H1 (cell line): ENCODE measurements at regions not wholly inside any gene's neighbourhood (a gene's known extent, or its start where the extent isn't known, plus 50 kb on each side); places are given as distances from the start of the nearest gene placed in this dataset.

Experiments
- CTCF ChIA-PET: fragments of 300-600 bp; sonication (Branson Sonifier 250); formaldehyde crosslinking; loops from one replicate; lab custom pipeline; 2021; ENCODE audit not compliant: partially characterized antibody; lab: Charles Lee
- POLR2A ChIA-PET: fragments of 300-600 bp; sonication (Branson Sonifier 250); formaldehyde crosslinking; loops from one replicate; lab custom pipeline; 2021; ENCODE audit warnings: inconsistent platforms; ENCODE audit not compliant: partially characterized antibody; lab: Charles Lee
- DNase-seq, 2 experiments: peaks; one replicate each; pipeline versions ENCODE4 v3.0.0 to v3.0.0-alpha.2; 2010 to 2022; ENCODE audit warnings: low spot score in 2 of 2, low read depth in 1 of 2, mixed read lengths in 1 of 2
- FAIRE-seq: peaks from 2 replicates; lab custom pipeline; 2011; peaks lifted over from hg19 to GRCh38; lab: Jason Lieb, UNC
- H2AFZ ChIP-seq: 2 replicates; pipeline ENCODE4 v1.8.1; 2012; ENCODE audit warnings: low read length, inconsistent platforms
- H2AK5ac ChIP-seq: 2 replicates; pipeline ENCODE4 v1.6.1; 2013; ENCODE audit warnings: low read depth, low read length
- H2BK120ac ChIP-seq: replicated peaks from 2 replicates; pipeline ENCODE3; 2013; ENCODE audit warnings: low read depth, low read length, inconsistent platforms
- H2BK12ac ChIP-seq: 2 replicates; pipeline ENCODE4 v1.6.1; 2013; ENCODE audit warnings: low read depth, low read length
- H2BK15ac ChIP-seq: 2 replicates; pipeline ENCODE4 v1.6.1; 2013; ENCODE audit warnings: low read length
- H2BK20ac ChIP-seq: 2 replicates; pipeline ENCODE4 v1.6.1; 2013; ENCODE audit warnings: low read length
- H2BK5ac ChIP-seq: 2 replicates; pipeline ENCODE4 v1.6.1; 2013; ENCODE audit warnings: low read depth, low read length
- H3K14ac ChIP-seq: 2 replicates; pipeline ENCODE4 v1.6.1; 2013; ENCODE audit warnings: inconsistent platforms; ENCODE audit not compliant: insufficient read length
- H3K18ac ChIP-seq: 2 replicates; pipeline ENCODE4 v1.6.1; 2013; ENCODE audit warnings: low read length; ENCODE audit errors: extremely low read depth
- H3K23ac ChIP-seq: 2 replicates; pipeline ENCODE4 v1.6.1; 2013; ENCODE audit warnings: inconsistent platforms; ENCODE audit not compliant: insufficient read length
- H3K23me2 ChIP-seq: 2 replicates; pipeline ENCODE4 v1.6.1; 2013; ENCODE audit warnings: low read depth, low read length
- H3K27ac ChIP-seq: 2 replicates; pipeline ENCODE4 v1.6.1; 2011; ENCODE audit warnings: low read depth, low read length, inconsistent platforms
- H3K27me3 ChIP-seq, 4 experiments: replicated peaks in 1 of 4; 1 replicate in 1 of 4; 2 replicates in 3 of 4; pipeline versions ENCODE4 v1.6.1 to v1.8.1; 2011 to 2013; ENCODE audit warnings: low read length in 3 of 4, mild to moderate bottlenecking in 3 of 4, inconsistent platforms in 2 of 4, mixed read lengths in 2 of 4, moderate library complexity in 1 of 4; ENCODE audit not compliant: control insufficient read depth in 3 of 4, insufficient read depth in 3 of 4; ENCODE audit errors: extremely low read depth in 1 of 4
- H3K36me3 ChIP-seq, 4 experiments: 2 replicates each; pipeline versions ENCODE4 v1.6.1 to v1.8.1; 2011 to 2013; ENCODE audit warnings: mild to moderate bottlenecking in 4 of 4, low read length in 3 of 4, moderate library complexity in 2 of 4, control low read depth in 1 of 4, inconsistent platforms in 1 of 4; ENCODE audit not compliant: insufficient read depth in 4 of 4, control insufficient read depth in 2 of 4
- H3K4ac ChIP-seq: replicated peaks from 2 replicates; pipeline ENCODE3; 2013; ENCODE audit warnings: low read length, low read depth, mixed read lengths, inconsistent platforms; ENCODE audit not compliant: insufficient read length
- H3K4me1 ChIP-seq, 4 experiments: replicated peaks in 1 of 4; 1 replicate in 1 of 4; 2 replicates in 3 of 4; pipeline versions ENCODE4 v1.6.1 to v1.8.1; 2011 to 2013; ENCODE audit warnings: low read length in 3 of 4, inconsistent platforms in 2 of 4, mixed read lengths in 1 of 4; ENCODE audit not compliant: insufficient read depth in 4 of 4, control insufficient read depth in 3 of 4
- H3K4me2 ChIP-seq, 2 experiments: 2 replicates each; pipeline versions ENCODE4 v1.6.1 to v1.8.1; 2011 to 2013; ENCODE audit warnings: low read depth in 2 of 2, low read length in 2 of 2, control low read depth in 1 of 2, inconsistent platforms in 1 of 2, mild to moderate bottlenecking in 1 of 2; ENCODE audit not compliant: insufficient read depth in 1 of 2
- H3K4me3 ChIP-seq, 4 experiments: fragments of 200-600, 300-600 bp in 1 of 4; sonication (generic), shearing (Covaris generic), sonication (Bioruptor Twin) in 1 of 4; 2 replicates each; pipeline versions ENCODE4 v1.5.1 to v1.8.1; 2011 to 2016; ENCODE audit warnings: low read length in 4 of 4, low read depth in 3 of 4, control low read depth in 2 of 4, inconsistent platforms in 2 of 4, mild to moderate bottlenecking in 2 of 4, mixed read lengths in 1 of 4, moderate library complexity in 1 of 4; ENCODE audit not compliant: insufficient read depth in 2 of 4; ENCODE audit errors: extremely low read depth in 1 of 4
- H3K56ac ChIP-seq: replicated peaks from 2 replicates; pipeline ENCODE3; 2013; ENCODE audit warnings: low read depth, mild to moderate bottlenecking, mixed read lengths, low read length, inconsistent platforms; ENCODE audit not compliant: insufficient read length
- H3K79me1 ChIP-seq: 2 replicates; pipeline ENCODE4 v1.6.1; 2013; ENCODE audit warnings: low read depth, low read length, control low read depth
- H3K79me2 ChIP-seq, 2 experiments: 2 replicates each; pipeline versions ENCODE4 v1.6.1 to v1.8.1; 2012 to 2013; ENCODE audit warnings: low read length in 2 of 2, mild to moderate bottlenecking in 2 of 2, inconsistent platforms in 1 of 2; ENCODE audit not compliant: insufficient read depth in 2 of 2, control insufficient read depth in 1 of 2
- H3K9ac ChIP-seq, 4 experiments: replicated peaks in 1 of 4; 1 replicate in 1 of 4; 2 replicates in 3 of 4; pipeline versions ENCODE4 v1.6.1 to v1.8.1; 2011 to 2013; ENCODE audit warnings: low read depth in 3 of 4, low read length in 3 of 4, control low read depth in 2 of 4, mild to moderate bottlenecking in 2 of 4, moderate library complexity in 2 of 4, inconsistent platforms in 1 of 4; ENCODE audit errors: extremely low read depth in 1 of 4
- H3K9me3 ChIP-seq, 2 experiments: 2 replicates each; pipeline versions ENCODE4 v1.6.1 to v1.8.1; 2012 to 2013; ENCODE audit warnings: mild to moderate bottlenecking in 2 of 2, moderate library complexity in 2 of 2, control low read depth in 1 of 2, inconsistent platforms in 1 of 2, low read depth in 1 of 2, low read length in 1 of 2, mixed read lengths in 1 of 2; ENCODE audit not compliant: insufficient read depth in 2 of 2
- H4K20me1 ChIP-seq, 2 experiments: replicated peaks in 1 of 2; 2 replicates each; pipeline versions ENCODE3 to v1.8.1; 2011 to 2013; ENCODE audit warnings: inconsistent platforms in 2 of 2, low read length in 2 of 2, mild to moderate bottlenecking in 1 of 2; ENCODE audit not compliant: insufficient read depth in 2 of 2, control insufficient read depth in 1 of 2
- H4K5ac ChIP-seq: 2 replicates; pipeline ENCODE4 v1.6.1; 2013; ENCODE audit warnings: low read length, low read depth, mixed read lengths, inconsistent platforms; ENCODE audit not compliant: insufficient read length
- H4K8ac ChIP-seq: 2 replicates; pipeline ENCODE4 v1.8.0; 2013; ENCODE audit warnings: mild to moderate bottlenecking, moderate library complexity, low read length, inconsistent platforms; ENCODE audit not compliant: insufficient read depth; ENCODE audit errors: extremely low read depth
- H4K91ac ChIP-seq: replicated peaks from 2 replicates; pipeline ENCODE3; 2013; ENCODE audit warnings: low read length, mixed read lengths, inconsistent platforms; ENCODE audit not compliant: insufficient read length
- EZH2 ChIP-seq: fragments of 200-600 bp; sonication (generic); IDR thresholded peaks from 2 replicates; pipeline ENCODE4 v1.7.1; 2012; ENCODE audit warnings: low read depth, mild to moderate bottlenecking, moderate library complexity, low read length, inconsistent platforms; ENCODE audit not compliant: severe bottlenecking
- FOSL1 ChIP-seq: IDR thresholded peaks from 2 replicates; pipeline ENCODE4 v1.6.1; 2011; ENCODE audit warnings: mild to moderate bottlenecking, low read depth, low read length, moderate library complexity; ENCODE audit not compliant: insufficient read depth
- SAP30 ChIP-seq: fragments of 300-600 bp; sonication (generic); IDR thresholded peaks from 2 replicates; pipeline ENCODE4 v1.7.1; 2012; ENCODE audit warnings: low read length, moderate library complexity, mild to moderate bottlenecking, inconsistent platforms; ENCODE audit not compliant: insufficient read depth, insufficient replicate concordance
- SP2 ChIP-seq: IDR thresholded peaks from 2 replicates; pipeline ENCODE4 v1.6.1; 2012; ENCODE audit warnings: mild to moderate bottlenecking, low read length, inconsistent platforms
- SRF ChIP-seq: IDR thresholded peaks from 2 replicates; pipeline ENCODE4 v1.6.1; 2011; ENCODE audit warnings: mild to moderate bottlenecking, low read depth, low read length, moderate library complexity
- WGBS, 2 experiments: shearing (Covaris generic) in 1 of 2; methylation state at CpG; one replicate each; pipeline versions ENCODE4 v1.1.6 to v1.1.7; 2013 to 2015; ENCODE audit warnings: low lambda C conversion rate in 2 of 2, mixed read lengths in 2 of 2, inconsistent platforms in 1 of 2, low coverage in 1 of 2, missing lambda C conversion rate in 1 of 2; ENCODE audit not compliant: insufficient replicate concordance in 2 of 2, insufficient coverage in 1 of 2, insufficient read length in 1 of 2; ENCODE audit errors: extremely low coverage in 1 of 2, missing lambda C conversion rate in 1 of 2; 5-methylcytosine and 5-hydroxymethylcytosine counted together

DNA sequence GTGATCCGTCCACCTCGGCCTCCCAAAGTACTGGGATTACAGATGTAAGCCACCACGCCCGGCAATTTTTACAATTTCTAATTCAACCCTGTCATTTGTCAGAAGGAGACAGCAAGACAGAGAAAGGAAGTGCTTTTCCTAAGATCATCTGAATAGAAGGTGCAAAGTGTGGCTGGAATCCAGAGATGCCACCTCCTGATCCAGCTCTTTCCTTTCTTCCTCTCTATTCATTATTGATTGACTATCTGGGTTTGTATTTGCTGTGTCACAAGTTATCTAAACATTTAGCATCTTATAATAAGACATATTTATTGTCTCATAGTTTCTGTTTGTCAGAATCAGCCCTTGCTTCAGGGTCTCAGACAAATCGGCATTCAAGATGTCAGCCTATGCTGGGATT lies 217.7 kb downstream of the BCAS1 start:
- H3K4me1 ChIP-seq = peaks cover 0 to 2% (median 0%) of the 10 kb centered on the region in 4 experiments; a peak in 2 of 7 replicates
- no peak overlapping the region for H2BK120ac ChIP-seq
- H3K27ac ChIP-seq = no peak overlapping the region
- H3K4me2 ChIP-seq = no peak overlapping the region
- FAIRE-seq (no peak), DNase-seq (no peak)
- H3K23me2 ChIP-seq = no peaks in the 10 kb centered on the region
- no peak overlapping the region for H3K9ac ChIP-seq
- H3K79me1 ChIP-seq = no peaks in the 10 kb centered on the region
- H3K27me3 ChIP-seq = no peaks in the 10 kb centered on the region
- H3K36me3 ChIP-seq = no peaks in the 10 kb centered on the region
- H2AK5ac ChIP-seq = no peak overlapping the region
- no peak overlapping the region for H3K23ac ChIP-seq
- H3K14ac ChIP-seq = no peak overlapping the region
- no peak overlapping the region for H3K18ac ChIP-seq
- no peak overlapping the region for H3K56ac ChIP-seq
- H3K9me3 ChIP-seq = peaks cover 0 to 8% of the 10 kb centered on the region in 2 experiments; a peak in 1 of 4 replicates
- no peak overlapping the region for H2BK15ac ChIP-seq
- H2BK20ac ChIP-seq = no peak overlapping the region
- CTCF ChIA-PET = interaction anchor here (0.9 kb wide), 1 partner anchor 62 kb away, joined by 6 read pairs; no protein-coding TSS in a partner anchor
- no peak overlapping the region for H2BK12ac ChIP-seq
- no peak overlapping the region for H2BK5ac ChIP-seq
- WGBS, 2 experiments = 96% methylated on average over 5 of the region's 5 CpGs; no CpG with 5 or more reads in 1 of the 2 experiments
- H4K8ac ChIP-seq = no peak overlapping the region
- H2AFZ ChIP-seq = no peak overlapping the region
- no peak overlapping the region for H3K4ac ChIP-seq
- no peaks in the 10 kb centered on the region for H4K20me1 ChIP-seq
- POLR2A ChIA-PET = no interaction called here
- H4K91ac ChIP-seq = no peak overlapping the region
- no peaks in the 10 kb centered on the region for H3K79me2 ChIP-seq
- H3K4me3 ChIP-seq = no peak overlapping the region
- H4K5ac ChIP-seq = no peak overlapping the region
- no peak for TF ChIP-seq EZH2
- no peak for TF ChIP-seq FOSL1
- TF ChIP-seq SAP30 = no peak
- no peak for TF ChIP-seq SP2
- TF ChIP-seq SRF = no peak
